HG03103 (cell line): ENCODE measurements at regions not wholly inside any gene's neighbourhood (a gene's known extent, or its start where the extent isn't known, plus 50 kb on each side); places are given as distances from the start of the nearest gene placed in this dataset.
"Not testable (repeated sequence)": the region's sequence is repeated elsewhere in the genome, so short reads cannot be mapped to it uniquely, and the experiment has no call there.

Experiments
- ATAC-seq: cut with Tn5 transposase; IDR thresholded peaks from one replicate; pipeline ENCODE4 v1.9.1; 2021; ENCODE audit warnings: low read depth; ENCODE audit not compliant: unreplicated experiment

GRCh38 chr5:158054223-158055110 is 195.5 kb upstream of the CLINT1 start:
- no peak for ATAC-seq

- ATAC-seq = no peak
Measured at GRCh38 chr5:158051036-158051435, 192.1 kb upstream of the CLINT1 start.

- ATAC-seq = no peak
Measured at GRCh38 chr5:158050421-158050820, 191.5 kb upstream of the CLINT1 start.

- ATAC-seq = no peak
Measured at GRCh38 chr5:158049459-158049858, 190.5 kb upstream of the CLINT1 start.

- ATAC-seq = no peak
Measured at GRCh38 chr5:158045696-158046095, 186.8 kb upstream of the CLINT1 start.

DNA sequence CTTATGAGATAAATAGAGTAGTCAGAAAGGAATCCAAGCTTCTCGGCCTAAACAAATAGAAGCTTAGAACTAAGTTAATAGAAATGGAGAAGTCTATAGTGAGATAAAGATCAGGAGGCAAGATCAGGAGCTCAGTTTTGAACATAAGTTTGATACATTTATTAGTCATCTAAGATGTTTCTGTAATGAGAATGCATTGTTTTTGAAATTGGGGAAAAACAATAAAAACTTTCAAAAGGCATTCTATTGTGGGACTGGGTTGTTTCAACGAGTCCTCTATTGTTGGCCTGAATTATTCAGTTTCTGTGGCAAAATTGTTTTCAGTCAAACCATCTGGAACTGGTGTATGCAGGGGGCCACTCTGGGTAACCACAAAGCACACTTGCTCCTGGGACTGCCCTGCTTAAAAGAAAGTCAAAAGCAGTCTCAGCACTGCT is 181.0 kb upstream of the CLINT1 start:
- ATAC-seq = peak; percentile 77

- peak; percentile 13 for ATAC-seq
Measured at GRCh38 chr5:158039441-158039840, 180.5 kb upstream of the CLINT1 start.

- not testable (repeated sequence) for ATAC-seq
Measured at GRCh38 chr5:158036983-158037595, 178.1 kb upstream of the CLINT1 start.

- ATAC-seq = not testable (repeated sequence)
Measured at GRCh38 chr5:158034586-158034985, 175.6 kb upstream of the CLINT1 start.

DNA sequence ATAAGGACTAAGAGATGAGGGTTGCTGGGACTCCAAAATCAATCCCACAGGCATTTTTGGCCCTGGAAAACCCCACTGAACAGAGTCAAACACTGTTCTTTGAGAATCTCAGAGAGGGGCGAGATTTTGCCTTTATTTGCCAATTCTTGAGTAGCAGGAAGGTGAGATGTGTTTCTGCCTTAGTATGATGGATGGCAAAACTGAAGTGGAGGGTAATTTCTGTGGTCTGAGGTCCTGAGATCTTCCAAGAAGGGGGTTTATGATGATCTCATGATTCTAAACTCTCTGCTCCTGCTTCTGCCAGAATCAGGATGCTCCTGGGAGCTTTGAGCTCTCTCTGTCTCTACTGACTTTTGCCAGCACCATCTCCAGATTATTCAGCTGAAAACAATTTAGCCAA is 174.8 kb upstream of the CLINT1 start:
- ATAC-seq = no peak

DNA sequence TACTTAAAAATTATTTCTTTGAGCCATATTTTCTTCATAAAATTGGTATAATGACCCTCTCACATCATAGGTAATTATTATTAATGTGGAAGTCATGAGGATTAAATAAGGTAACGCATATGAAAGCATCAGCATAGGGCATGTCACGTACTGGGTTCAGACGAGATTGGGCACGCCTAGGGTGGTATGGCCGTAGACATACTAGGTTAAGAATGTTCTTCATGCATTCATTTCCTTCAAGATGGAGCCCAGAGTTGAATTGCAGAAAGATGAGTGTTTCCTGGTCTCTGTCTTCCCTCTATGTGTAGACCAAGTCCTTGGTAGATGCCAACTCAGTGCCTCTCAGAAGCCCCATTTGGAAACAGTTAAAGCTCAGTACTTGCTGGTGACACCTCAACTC is 174.1 kb upstream of the CLINT1 start:
- no peak for ATAC-seq

DNA sequence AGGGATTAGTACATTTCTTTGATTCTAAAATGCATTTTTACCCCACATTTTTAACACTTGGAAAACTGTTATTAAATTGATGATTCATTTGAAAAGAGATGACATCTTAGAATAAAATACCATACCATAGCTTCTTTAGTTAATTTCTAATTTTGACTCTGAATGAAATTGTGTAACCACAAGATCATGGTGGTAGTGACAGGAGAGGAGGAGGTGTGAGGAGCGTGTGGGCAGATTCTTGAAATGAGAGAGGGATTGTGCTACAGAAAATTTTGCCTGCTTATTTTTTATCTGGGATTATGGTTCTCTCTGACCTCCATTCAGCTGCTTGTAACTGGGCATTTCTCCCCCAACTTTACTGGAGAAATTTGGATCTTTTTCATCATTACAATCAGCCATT is 173.3 kb upstream of the CLINT1 start:
- ATAC-seq = no peak

GRCh38 chr5:158027806-158028775 is 169.1 kb upstream of the CLINT1 start:
- ATAC-seq = no peak

DNA sequence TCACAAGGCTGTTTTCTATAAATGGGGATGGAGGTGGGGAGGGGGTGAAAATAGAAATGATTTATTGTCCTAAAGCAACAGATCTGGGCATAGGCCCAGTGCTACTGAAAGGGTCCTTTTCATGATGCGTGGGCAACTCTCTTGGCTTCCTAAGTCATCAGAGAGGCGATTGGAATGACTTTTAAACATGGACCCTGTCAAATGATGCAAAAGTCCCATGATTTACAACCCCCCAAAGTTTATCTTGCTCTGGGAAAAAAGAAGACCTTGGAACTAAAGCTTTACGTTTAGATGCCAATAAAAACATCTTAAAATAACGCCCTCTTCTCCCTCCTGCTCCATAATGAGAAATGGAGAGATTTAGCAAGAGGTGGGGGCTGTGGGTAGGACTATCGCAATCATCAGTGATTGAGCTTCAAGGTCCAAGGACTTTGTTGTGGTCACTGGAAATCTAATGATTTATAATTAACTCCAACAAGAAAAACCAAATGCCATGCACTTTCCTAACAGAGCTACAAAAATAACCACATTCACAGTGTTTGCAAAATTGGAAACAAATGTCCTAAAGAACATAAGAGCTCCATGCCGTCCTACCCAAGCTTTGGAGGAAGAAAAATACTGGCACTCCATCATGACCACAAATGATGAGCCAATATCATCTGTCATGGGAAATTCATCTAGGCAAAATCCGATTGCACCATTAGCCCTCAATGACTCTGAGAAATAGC is 167.5 kb upstream of the CLINT1 start:
- no peak for ATAC-seq

- no peak for ATAC-seq
Measured at GRCh38 chr5:158023266-158023665, 164.3 kb upstream of the CLINT1 start.

- no peak for ATAC-seq
Measured at GRCh38 chr5:158022837-158023236, 163.9 kb upstream of the CLINT1 start.

- no peak for ATAC-seq
Measured at GRCh38 chr5:158022393-158022792, 163.4 kb upstream of the CLINT1 start.

DNA sequence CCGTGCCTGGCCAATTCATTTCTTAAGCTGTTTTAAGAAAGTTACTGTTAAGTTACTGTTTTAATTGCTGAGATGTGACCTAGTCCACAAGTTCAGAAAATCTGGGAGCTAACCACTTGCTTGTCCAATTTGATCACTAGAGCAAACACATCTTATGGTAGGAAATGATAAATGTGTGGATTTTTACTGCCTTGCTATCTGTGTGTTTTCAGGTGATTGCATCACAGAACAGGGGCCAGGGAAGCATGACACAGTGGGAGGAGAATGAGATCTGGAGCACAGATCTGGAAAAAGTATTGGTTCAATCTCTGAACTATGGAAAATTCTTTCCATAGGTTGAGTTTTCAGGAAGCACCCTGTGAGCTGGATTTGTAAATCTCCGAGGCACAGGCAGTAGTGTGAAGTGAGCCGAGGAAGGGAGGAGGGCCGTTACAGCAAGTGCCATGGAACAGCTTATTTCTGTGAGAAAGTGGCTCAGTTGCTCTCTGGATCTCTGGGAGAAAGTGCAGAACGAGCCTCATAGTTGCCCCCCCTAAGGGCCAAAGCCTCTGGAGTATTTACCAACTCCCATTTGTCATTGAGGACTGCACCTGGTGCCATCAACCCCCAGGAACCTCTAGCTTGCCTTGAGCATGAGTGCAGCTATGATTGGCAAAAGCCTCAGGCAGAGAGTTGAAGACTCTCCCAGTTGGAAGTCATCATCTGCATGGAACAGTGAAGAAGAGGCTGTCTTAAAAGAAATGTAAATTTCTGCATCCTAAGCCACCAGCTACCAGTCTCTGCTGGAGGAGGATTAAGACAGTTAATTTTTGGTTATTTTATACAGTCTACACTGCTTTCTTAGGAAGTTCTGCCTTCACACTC is 161.8 kb upstream of the CLINT1 start:
- no peak for ATAC-seq

DNA sequence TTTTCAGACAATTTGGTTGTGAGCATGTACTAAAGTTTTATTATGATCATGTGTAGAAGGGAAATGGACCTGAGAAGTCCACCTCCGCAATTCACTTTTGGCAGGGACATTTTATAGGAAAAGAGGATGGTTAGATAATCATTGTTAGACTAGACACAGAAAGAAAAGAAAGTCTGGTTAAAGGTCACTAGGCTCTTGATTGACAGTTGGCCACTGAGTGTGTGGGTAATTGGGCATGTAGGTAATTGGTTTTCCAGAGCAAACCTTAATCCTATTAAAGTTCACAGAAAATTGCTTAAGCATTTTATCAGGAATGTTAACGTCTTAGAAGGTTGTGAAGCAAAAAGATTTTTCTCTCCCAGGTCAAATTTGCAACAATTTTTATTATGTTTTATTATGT is 158.5 kb upstream of the CLINT1 start:
- no peak for ATAC-seq
